ENCODE measurements at regions not wholly inside any gene's neighbourhood (a gene's known extent, or its start where the extent isn't known, plus 50 kb on each side); places are given as distances from the start of the nearest gene placed in this dataset.

- Histone ChIP-seq H3K9ac (ENCODE audit: low read depth in 1 of 2, low read length in 2 of 2) (no peak overlapping the region), H3K9me3 (ENCODE audit: control insufficient read depth in 4 of 4, low read length in 3 of 4) (no peaks in the 10 kb centered on the region), H3K4me3 (ENCODE audit: low read depth in 1 of 3, low read length in 3 of 3) (no peak overlapping the region), H3K27me3 (ENCODE audit: control insufficient read depth in 4 of 4, insufficient read depth in 4 of 4, low read length in 3 of 4) (no peaks in the 10 kb centered on the region), H3K27ac (ENCODE audit: low read depth in 1 of 2, low read length in 2 of 2) (no peak overlapping the region), H3K4me1 (ENCODE audit: control insufficient read depth in 4 of 4, insufficient read depth in 4 of 4, low read length in 3 of 4) (no peaks in the 10 kb centered on the region), H3K36me3 (ENCODE audit: control insufficient read depth in 4 of 4, insufficient read depth in 3 of 4, low read depth in 1 of 4, low read length in 3 of 4) (no peaks in the 10 kb centered on the region)
- no peak for DNase-seq (ENCODE audit: low spot score)
- TF ChIP-seq REST (IDR thresholded peaks at IDR 0.05) (no peak), SP1 (IDR thresholded peaks at IDR 0.05) (no peak), ATF3 (IDR thresholded peaks at IDR 0.05) (no peak), RAD21 (IDR thresholded peaks at IDR 0.05) (no peak), GABPA (IDR thresholded peaks at IDR 0.05 in 1 of 2, conservative IDR thresholded peaks at IDR 0.05 in 1 of 2) (no peak), YY1 (IDR thresholded peaks at IDR 0.05) (no peak), RXRA (IDR thresholded peaks at IDR 0.05) (no peak), FOXA1 (IDR thresholded peaks at IDR 0.05) (no peak), JUND (IDR thresholded peaks at IDR 0.05) (no peak), FOXA2 (IDR thresholded peaks at IDR 0.05) (no peak), EGR1 (IDR thresholded peaks at IDR 0.05; ENCODE audit: low read depth in 2 of 2) (no peak), HNF4A (conservative IDR thresholded peaks at IDR 0.05) (no peak)
- 94% methylated on average over 2 of the region's 2 CpGs for WGBS
Measured at GRCh38 chr10:28082885-28083284, 84.0 kb upstream of the ODAD2 start.

GRCh38 chr10:28082316-28082715 lies 83.4 kb upstream of the ODAD2 start:
- no peak overlapping the region for H3K27ac ChIP-seq (ENCODE audit: low read depth in 1 of 2, low read length in 2 of 2)
- H3K9me3 ChIP-seq (ENCODE audit: control insufficient read depth in 4 of 4, low read length in 3 of 4) = no peaks in the 10 kb centered on the region
- H3K9ac ChIP-seq (ENCODE audit: low read depth in 1 of 2, low read length in 2 of 2) = no peak overlapping the region
- H3K27me3 ChIP-seq (ENCODE audit: control insufficient read depth in 4 of 4, insufficient read depth in 4 of 4, low read length in 3 of 4) = no peaks in the 10 kb centered on the region
- no peak for DNase-seq (ENCODE audit: low spot score)
- no peaks in the 10 kb centered on the region for H3K36me3 ChIP-seq (ENCODE audit: control insufficient read depth in 4 of 4, insufficient read depth in 3 of 4, low read depth in 1 of 4, low read length in 3 of 4)
- no peak for TF ChIP-seq EGR1 (IDR thresholded peaks at IDR 0.05; ENCODE audit: low read depth in 2 of 2)
- H3K4me1 ChIP-seq (ENCODE audit: control insufficient read depth in 4 of 4, insufficient read depth in 4 of 4, low read length in 3 of 4) = no peaks in the 10 kb centered on the region
- no peak overlapping the region for H3K4me3 ChIP-seq (ENCODE audit: low read depth in 1 of 3, low read length in 3 of 3)

GRCh38 chr10:28077889-28078288 lies 79.0 kb upstream of the ODAD2 start:
- Histone ChIP-seq H3K36me3 (ENCODE audit: control insufficient read depth in 4 of 4, insufficient read depth in 3 of 4, low read depth in 1 of 4, low read length in 3 of 4) (no peaks in the 10 kb centered on the region), H3K9me3 (ENCODE audit: control insufficient read depth in 4 of 4, low read length in 3 of 4) (peaks cover 0 to 7% (median 3%) of the 10 kb centered on the region in 4 donors), H3K4me1 (ENCODE audit: control insufficient read depth in 4 of 4, insufficient read depth in 4 of 4, low read length in 3 of 4) (no peaks in the 10 kb centered on the region), H3K27ac (ENCODE audit: low read depth in 1 of 2, low read length in 2 of 2) (no peak overlapping the region), H3K9ac (ENCODE audit: low read depth in 1 of 2, low read length in 2 of 2) (no peak overlapping the region), H3K27me3 (ENCODE audit: control insufficient read depth in 4 of 4, insufficient read depth in 4 of 4, low read length in 3 of 4) (no peaks in the 10 kb centered on the region), H3K4me3 (ENCODE audit: low read depth in 1 of 3, low read length in 3 of 3) (no peak overlapping the region)
- TF ChIP-seq CTCF (IDR thresholded peaks at IDR 0.05; ENCODE audit: low read depth, low read length, missing input control) = no peak
- no peak for TF ChIP-seq HNF4G (IDR thresholded peaks at IDR 0.05)
- no peak for DNase-seq (ENCODE audit: low spot score)
- 93% methylated on average over 4 of the region's 4 CpGs for WGBS

Measured in liver (tissue), 8 donors.